Lower lobe of right lung (tissue), 2 donors: ENCODE measurements at regions not wholly inside any gene's neighbourhood (a gene's known extent, or its start where the extent isn't known, plus 50 kb on each side); places are given as distances from the start of the nearest gene placed in this dataset.

Experiments used
- ATAC-seq, 2 donors: fragments of 200-7000 bp; cut with Tn5 transposase; one replicate each; pipeline ENCODE4 v1.9.1; 2020 to 2022; ENCODE audit warnings: mild to moderate bottlenecking in 2 of 2, moderate library complexity in 2 of 2
- DNase-seq: peaks from one replicate; pipeline ENCODE4 v3.0.0-alpha.2; 2020
- H3K27ac ChIP-seq: fragments of 200-600 bp; one replicate; pipeline ENCODE4 v1.8.0; 2022
- H3K27me3 ChIP-seq: fragments of 200-600 bp; one replicate; pipeline ENCODE4 v1.8.0; 2022; ENCODE audit warnings: low read depth
- H3K36me3 ChIP-seq: fragments of 200-600 bp; one replicate; pipeline ENCODE4 v1.8.0; 2022; ENCODE audit warnings: mild to moderate bottlenecking
- H3K4me1 ChIP-seq: fragments of 200-600 bp; one replicate; pipeline ENCODE4 v1.8.0; 2022
- H3K4me3 ChIP-seq: fragments of 200-600 bp; one replicate; pipeline ENCODE4 v1.8.0; 2022; ENCODE audit warnings: mild to moderate bottlenecking
- H3K9me3 ChIP-seq: fragments of 200-600 bp; one replicate; pipeline ENCODE4 v1.8.0; 2022
- CTCF ChIP-seq: fragments of 200-600 bp; IDR thresholded peaks from one replicate; pipeline ENCODE4 v1.8.0; 2022; ENCODE audit warnings: antibody characterized with exemption, mild to moderate bottlenecking
- intact Hi-C: fragments of 100-400 bp; cut with DNase I; formaldehyde crosslinking; loops from one replicate; pipeline ENCODE4 v1.11.0; 2022
- donor health status: DM: no; HTN: yes; CAD: no; lungs with severe emphysema.

- no peaks in the 10 kb centered on the region for H3K9me3 ChIP-seq
- H3K4me1 ChIP-seq, result peaks cover 23% of the 10 kb centered on the region
- H3K36me3 ChIP-seq, result no peaks in the 10 kb centered on the region
- intact Hi-C loops, result no loop called here
- peak; percentile 81 to 86 for ATAC-seq
- no peaks in the 10 kb centered on the region for H3K27me3 ChIP-seq
- H3K27ac ChIP-seq, result peak overlapping the region; percentile 78
- TF ChIP-seq CTCF, result no peak
- H3K4me3 ChIP-seq, result no peak overlapping the region
- DNase-seq, result peak; percentile 91
Measured at GRCh38 chr9:129343424-129344375, 165.6 kb upstream of the IER5L start.

GRCh38 chr9:129342591-129343423, 164.7 kb upstream of the IER5L start:
- DNase-seq (no peak), ATAC-seq (no peak)
- H3K4me1 ChIP-seq, result peaks cover 28% of the 10 kb centered on the region
- TF ChIP-seq CTCF, result no peak
- peak overlapping the region; percentile 78 for H3K27ac ChIP-seq
- intact Hi-C loops, result no loop called here
- H3K9me3 ChIP-seq, result no peaks in the 10 kb centered on the region
- no peaks in the 10 kb centered on the region for H3K36me3 ChIP-seq
- H3K27me3 ChIP-seq, result no peaks in the 10 kb centered on the region
- no peak overlapping the region for H3K4me3 ChIP-seq

- DNase-seq, result no peak
- H3K36me3 ChIP-seq, result no peaks in the 10 kb centered on the region
- TF ChIP-seq CTCF, result no peak
- no peaks in the 10 kb centered on the region for H3K27me3 ChIP-seq
- intact Hi-C loops, result no loop called here
- no peak overlapping the region for H3K4me3 ChIP-seq
- peaks cover 32% of the 10 kb centered on the region for H3K4me1 ChIP-seq
- no peak overlapping the region for H3K27ac ChIP-seq
- ATAC-seq, result no peak
- no peaks in the 10 kb centered on the region for H3K9me3 ChIP-seq
Measured at GRCh38 chr9:129341987-129342348, 163.9 kb upstream of the IER5L start.

DNA sequence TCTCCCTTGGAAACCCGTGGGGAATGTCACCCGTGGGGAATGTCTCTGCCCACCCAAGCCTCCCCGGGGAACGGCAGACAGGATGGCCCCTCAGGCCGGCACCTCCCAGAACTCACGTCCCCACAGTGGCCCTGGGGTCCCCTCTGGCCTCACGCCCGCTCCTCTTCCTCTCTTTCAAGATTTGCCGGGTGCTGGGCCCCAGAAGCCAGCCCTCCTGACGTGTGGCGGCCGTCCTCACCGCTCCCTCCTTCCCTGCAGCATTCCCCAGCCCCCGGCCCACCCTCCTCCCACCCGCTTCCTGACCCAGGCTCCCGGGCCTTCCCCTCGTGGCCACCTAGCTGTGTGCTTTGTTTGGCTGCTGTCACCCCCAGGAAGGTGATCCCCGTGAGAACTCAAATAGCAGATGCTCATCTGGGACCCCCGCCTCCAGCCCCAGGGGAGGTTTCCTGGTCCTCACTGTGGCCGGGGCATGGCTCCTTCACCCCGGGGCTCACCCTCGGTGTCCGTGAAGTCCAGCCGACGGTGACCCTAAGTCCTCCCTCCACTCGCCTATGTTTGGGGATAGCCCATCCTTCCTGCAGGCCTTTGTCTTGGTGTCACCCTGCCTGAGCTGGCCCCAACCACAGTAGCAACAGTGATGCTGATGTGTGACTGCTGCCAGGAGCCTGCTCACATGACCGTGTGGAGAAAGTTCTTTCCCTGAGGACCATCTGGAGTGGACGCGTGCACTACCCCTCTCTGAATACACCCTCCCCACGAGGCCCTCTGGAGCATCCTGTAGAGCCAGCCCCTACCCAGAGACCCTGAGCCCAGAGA, 163.3 kb upstream of the IER5L start:
- TF ChIP-seq CTCF, result no peak

More for the DNA sequence above, 163.3 kb upstream of the IER5L start:
- Histone ChIP-seq H3K4me1 (peaks cover 33% of the 10 kb centered on the region), H3K27ac (no peak overlapping the region), H3K27me3 (no peaks in the 10 kb centered on the region), H3K9me3 (no peaks in the 10 kb centered on the region), H3K4me3 (no peak overlapping the region), H3K36me3 (no peaks in the 10 kb centered on the region)
- intact Hi-C loops, result no loop called here
- ATAC-seq (no peak), DNase-seq (no peak)
